Esophagus muscularis mucosa (tissue), 4 donors: ENCODE measurements at regions not wholly inside any gene's neighbourhood (a gene's known extent, or its start where the extent isn't known, plus 50 kb on each side); places are given as distances from the start of the nearest gene placed in this dataset.

Experiments used
- EP300 ChIP-seq: sonication (generic); formaldehyde crosslinking; IDR thresholded peaks from one replicate; pipeline ENCODE4 v1.6.1; 2017; ENCODE audit warnings: antibody characterized with exemption
- POLR2A ChIP-seq: fragments of 450-650 bp; IDR thresholded peaks from one replicate; pipeline ENCODE4 v1.6.1; 2017; ENCODE audit warnings: antibody characterized with exemption, moderate library complexity, mild to moderate bottlenecking, low read depth
- POLR2AphosphoS5 ChIP-seq, 2 donors: sonication (generic); formaldehyde crosslinking; IDR thresholded peaks; one replicate each; pipeline ENCODE4 v1.6.1; 2017; ENCODE audit warnings: antibody characterized with exemption in 2 of 2
- TF ChIP-seq, protein P1 (sequence below), 3 experiments: fragments of 200-600 bp in 2 of 3; fragments of 450-650 bp in 1 of 3; sonication (generic) in 2 of 3; IDR thresholded peaks; one replicate each; pipeline ENCODE4 v1.5.1; 2017 to 2019; ENCODE audit warnings: antibody characterized with exemption in 3 of 3, mild to moderate bottlenecking in 2 of 3, moderate library complexity in 1 of 3

DNA sequence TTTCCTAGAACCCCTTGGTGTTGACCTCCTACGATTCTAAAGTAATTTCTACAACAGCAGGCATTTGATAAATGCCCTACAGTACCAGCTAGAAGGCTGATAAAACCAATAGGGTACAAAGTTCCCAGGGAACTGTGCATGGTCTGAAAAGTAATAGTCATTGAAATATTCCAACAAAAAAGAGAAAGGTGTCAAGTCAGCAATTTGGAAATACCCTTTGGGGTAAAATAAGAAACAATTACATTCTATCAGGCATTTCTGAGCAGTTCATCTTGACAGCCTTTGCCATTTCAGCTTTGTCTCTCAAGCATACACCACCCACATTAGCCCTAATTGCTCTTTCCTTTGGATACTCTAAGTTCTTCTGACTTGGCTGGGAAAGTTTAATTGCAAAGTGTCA lies 542.9 kb upstream of the DDX18 start:
- TF ChIP-seq POLR2AphosphoS5 (IDR thresholded peaks at IDR 0.05): no peak
- TF ChIP-seq, protein P1, sequence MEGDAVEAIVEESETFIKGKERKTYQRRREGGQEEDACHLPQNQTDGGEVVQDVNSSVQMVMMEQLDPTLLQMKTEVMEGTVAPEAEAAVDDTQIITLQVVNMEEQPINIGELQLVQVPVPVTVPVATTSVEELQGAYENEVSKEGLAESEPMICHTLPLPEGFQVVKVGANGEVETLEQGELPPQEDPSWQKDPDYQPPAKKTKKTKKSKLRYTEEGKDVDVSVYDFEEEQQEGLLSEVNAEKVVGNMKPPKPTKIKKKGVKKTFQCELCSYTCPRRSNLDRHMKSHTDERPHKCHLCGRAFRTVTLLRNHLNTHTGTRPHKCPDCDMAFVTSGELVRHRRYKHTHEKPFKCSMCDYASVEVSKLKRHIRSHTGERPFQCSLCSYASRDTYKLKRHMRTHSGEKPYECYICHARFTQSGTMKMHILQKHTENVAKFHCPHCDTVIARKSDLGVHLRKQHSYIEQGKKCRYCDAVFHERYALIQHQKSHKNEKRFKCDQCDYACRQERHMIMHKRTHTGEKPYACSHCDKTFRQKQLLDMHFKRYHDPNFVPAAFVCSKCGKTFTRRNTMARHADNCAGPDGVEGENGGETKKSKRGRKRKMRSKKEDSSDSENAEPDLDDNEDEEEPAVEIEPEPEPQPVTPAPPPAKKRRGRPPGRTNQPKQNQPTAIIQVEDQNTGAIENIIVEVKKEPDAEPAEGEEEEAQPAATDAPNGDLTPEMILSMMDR (IDR thresholded peaks at IDR 0.05): no peak
- TF ChIP-seq POLR2A: no peak
- TF ChIP-seq EP300: no peak
